Choroid plexus epithelial cell (primary cell): ENCODE measurements at regions not wholly inside any gene's neighbourhood (a gene's known extent, or its start where the extent isn't known, plus 50 kb on each side); places are given as distances from the start of the nearest gene placed in this dataset.

Experiments
- DNase-seq: peaks from one replicate; pipeline ENCODE4 v3.0.0-alpha.2; 2010; ENCODE audit warnings: low read depth
- H3K4me3 ChIP-seq: 2 replicates; pipeline ENCODE4 v1.5.1; 2011; ENCODE audit warnings: low read depth, mild to moderate bottlenecking, control low read depth, low read length, moderate library complexity
- CTCF ChIP-seq: conservative IDR thresholded peaks from 2 replicates; pipeline ENCODE4 v1.5.1; 2011; ENCODE audit warnings: low read depth, mild to moderate bottlenecking, control low read depth, inconsistent platforms, low read length, moderate library complexity

DNA sequence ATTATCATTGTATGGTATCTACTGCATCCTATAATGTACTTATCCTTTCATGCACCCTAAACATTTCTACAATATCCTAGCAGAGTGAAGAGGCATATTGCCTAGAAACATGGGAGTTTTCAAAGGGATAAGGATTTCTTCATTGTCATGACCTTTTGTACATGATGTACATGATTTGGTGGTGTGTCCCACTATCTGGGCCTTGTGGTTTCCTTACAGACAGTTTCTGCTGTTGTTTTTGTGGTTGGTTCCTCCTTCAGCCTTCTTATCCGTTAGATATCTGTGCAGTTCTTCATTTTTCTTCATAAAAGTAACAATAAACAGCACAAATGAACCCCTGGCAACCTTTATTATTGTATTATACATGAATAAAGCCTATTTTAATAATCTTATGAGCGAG is 70.4 kb upstream of the BACH1 start:
- TF ChIP-seq CTCF = no peak
- DNase-seq = peak; percentile 57
- H3K4me3 ChIP-seq = no peak overlapping the region

DNA sequence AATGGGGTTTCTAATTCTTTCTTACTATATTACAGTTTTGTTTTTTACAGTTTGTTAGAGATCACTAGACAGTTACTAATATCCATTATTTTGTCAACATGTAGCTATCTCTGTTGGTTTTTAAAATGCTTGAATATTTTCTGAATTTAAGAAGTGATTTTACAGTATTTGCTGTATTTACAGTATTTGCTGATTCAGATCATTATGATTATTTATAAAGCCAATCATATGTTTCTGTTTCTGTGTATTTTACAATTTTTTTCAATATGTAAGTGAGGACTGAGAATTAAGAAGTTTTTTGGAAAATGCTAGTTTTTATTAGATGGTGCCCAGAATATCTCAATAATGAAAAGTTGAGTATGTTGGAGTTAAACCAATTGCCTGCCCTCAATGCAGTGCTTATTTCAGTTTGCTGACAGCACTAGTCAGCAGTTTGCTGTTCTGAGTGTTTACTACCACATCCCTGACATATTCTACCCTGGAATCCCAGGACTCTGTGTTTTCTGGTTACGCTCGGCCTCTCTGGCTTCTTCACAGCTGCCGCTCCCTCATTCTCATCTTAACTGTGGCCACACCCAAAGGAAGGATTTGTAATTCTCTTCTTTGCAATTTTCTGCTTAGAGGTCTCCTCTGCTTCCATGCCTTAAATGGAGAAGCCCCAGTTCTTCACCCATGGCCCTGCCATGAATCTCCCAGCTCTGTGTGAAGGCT is 68.0 kb upstream of the BACH1 start:
- DNase-seq = peak; percentile 75

GRCh38 chr21:29231756-29232529 is 66.8 kb upstream of the BACH1 start:
- no peak overlapping the region for H3K4me3 ChIP-seq
- no peak for TF ChIP-seq CTCF
- DNase-seq = no peak

More for the DNA sequence above, 68.0 kb upstream of the BACH1 start:
- H3K4me3 ChIP-seq = no peak overlapping the region
- TF ChIP-seq CTCF = no peak

- no peak for TF ChIP-seq CTCF
- peak; percentile 73 for DNase-seq
- H3K4me3 ChIP-seq = no peak overlapping the region
Measured at GRCh38 chr21:29232530-29233255, 66.0 kb upstream of the BACH1 start.

DNA sequence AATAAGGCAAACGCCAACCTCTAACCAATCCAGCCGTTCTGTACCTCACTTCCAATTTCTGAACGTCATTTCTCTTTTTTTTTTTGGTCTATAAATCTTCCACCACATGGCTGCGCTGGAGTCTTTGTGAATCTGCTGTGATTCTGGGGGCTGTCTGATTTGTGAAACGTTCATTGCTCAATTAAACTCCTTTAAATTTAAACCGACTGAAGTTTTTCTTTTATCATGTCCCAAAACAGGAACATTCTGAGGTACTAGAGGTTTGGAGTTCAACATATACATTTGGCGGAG is 65.5 kb upstream of the BACH1 start:
- peak; percentile 19 for TF ChIP-seq CTCF
- DNase-seq = no peak

GRCh38 chr21:29233611-29234540 is 64.8 kb upstream of the BACH1 start:
- TF ChIP-seq CTCF = no peak
- no peak overlapping the region for H3K4me3 ChIP-seq
- DNase-seq = no peak

More for the DNA sequence above, 65.5 kb upstream of the BACH1 start:
- H3K4me3 ChIP-seq = no peak overlapping the region
